WTC11 (cell line): ENCODE measurements at regions not wholly inside any gene's neighbourhood (a gene's known extent, or its start where the extent isn't known, plus 50 kb on each side); places are given as distances from the start of the nearest gene placed in this dataset.

Experiments
- CTCF ChIP-seq: fragments of 200-600 bp; IDR thresholded peaks from 2 replicates; pipeline ENCODE4 v1.8.0; 2022; ENCODE audit warnings: antibody characterized with exemption
- FOXJ3 ChIP-seq: sonication (generic); formaldehyde crosslinking; IDR thresholded peaks from 2 replicates; pipeline ENCODE4 v1.9.0; 2021; ENCODE audit warnings: missing genetic modification reagents, mild to moderate bottlenecking, borderline replicate concordance
- HMGA2 ChIP-seq: fragments of 250-450 bp; sonication (Bioruptor Pico); IDR thresholded peaks from 2 replicates; pipeline ENCODE4 v1.4.0; 2021; ENCODE audit warnings: mild to moderate bottlenecking, moderate library complexity
- IRF2 ChIP-seq: sonication (generic); formaldehyde crosslinking; IDR thresholded peaks from 2 replicates; pipeline ENCODE4 v1.8.0; 2022; ENCODE audit warnings: low read depth, missing genetic modification reagents, borderline replicate concordance
- JUN ChIP-seq: sonication (generic); formaldehyde crosslinking; IDR thresholded peaks from 2 replicates; pipeline ENCODE4 v1.8.0; 2023; ENCODE audit warnings: mild to moderate bottlenecking, missing genetic modification reagents
- MAX ChIP-seq: sonication (generic); formaldehyde crosslinking; IDR thresholded peaks from 2 replicates; pipeline ENCODE4 v1.8.0; 2022; ENCODE audit warnings: mild to moderate bottlenecking, missing genetic modification reagents
- PRDM15 ChIP-seq: sonication (generic); formaldehyde crosslinking; IDR thresholded peaks from 2 replicates; pipeline ENCODE4 v1.8.0; 2022; ENCODE audit warnings: missing genetic modification reagents
- USF2 ChIP-seq: sonication (generic); formaldehyde crosslinking; IDR thresholded peaks from 2 replicates; pipeline ENCODE4 v1.8.1; 2023; ENCODE audit warnings: mild to moderate bottlenecking, missing genetic modification reagents, moderate library complexity
- ZNF416 ChIP-seq: fragments of 250-450 bp; sonication (Bioruptor Pico); IDR thresholded peaks from 2 replicates; pipeline ENCODE4 v1.9.0; 2021; ENCODE audit warnings: mild to moderate bottlenecking, inconsistent platforms

DNA sequence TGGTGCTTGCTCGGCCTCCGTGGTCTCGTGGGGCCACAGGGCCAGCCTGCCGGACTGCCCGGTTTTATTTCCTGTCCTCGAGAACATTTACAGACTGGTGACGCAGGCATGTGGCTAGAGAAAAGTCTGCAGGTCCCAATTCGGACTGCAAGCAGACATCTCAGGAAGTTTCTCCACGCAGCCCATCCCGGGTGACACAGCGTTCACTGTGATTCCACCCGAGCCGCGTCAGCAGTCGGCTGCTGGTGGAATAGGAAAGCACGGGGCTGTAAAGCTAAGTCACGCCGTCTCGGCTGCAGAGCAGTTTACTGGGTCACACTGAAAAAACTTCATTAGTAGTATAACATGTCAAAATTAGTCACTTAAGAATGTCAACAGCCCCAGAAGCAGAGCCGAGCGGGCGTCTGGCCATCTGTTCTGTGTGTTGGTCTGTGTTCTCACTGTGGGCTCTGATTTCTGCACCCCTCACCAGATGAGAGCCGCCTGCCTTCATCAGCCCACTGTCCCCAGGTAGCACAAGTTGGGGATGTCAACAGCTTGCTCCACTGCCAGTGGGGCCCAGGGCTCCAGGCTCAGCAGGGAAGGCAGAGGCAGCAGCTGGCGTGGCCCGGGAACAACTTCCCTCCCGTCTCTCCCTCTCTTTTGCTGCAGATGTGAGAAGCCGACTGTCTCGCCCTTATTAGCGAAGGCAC, 363.7 kb downstream of the IRX2 start:
- no peak for TF ChIP-seq JUN (CRISPR knock-in tag)
- no peak for TF ChIP-seq CTCF
- no peak for TF ChIP-seq FOXJ3
- TF ChIP-seq HMGA2 (CRISPR knock-in tag), result no peak
- TF ChIP-seq ZNF416, result no peak
- no peak for TF ChIP-seq IRF2 (CRISPR knock-in tag)
- no peak for TF ChIP-seq USF2 (CRISPR knock-in tag)
- TF ChIP-seq PRDM15, result no peak
- no peak for TF ChIP-seq MAX (CRISPR knock-in tag)
